NCI-H748 (cell line): ENCODE measurements at regions not wholly inside any gene's neighbourhood (a gene's known extent, or its start where the extent isn't known, plus 50 kb on each side); places are given as distances from the start of the nearest gene placed in this dataset.

Experiments used
- DNase-seq: peaks from one replicate; lab custom pipeline; 2025; ENCODE audit not compliant: unreplicated experiment; lab: John Stamatoyannopoulos, UW

GRCh38 chr2:60296219-60296955 is 257.1 kb downstream of the BCL11A start:
- no peak for DNase-seq

GRCh38 chr2:60295636-60295962 is 257.9 kb downstream of the BCL11A start:
- no peak for DNase-seq

GRCh38 chr2:60294901-60295635 is 258.4 kb downstream of the BCL11A start:
- DNase-seq: no peak

- DNase-seq: no peak
Measured at GRCh38 chr2:60292242-60292641, 261.2 kb downstream of the BCL11A start.

GRCh38 chr2:60290509-60290908 is 262.9 kb downstream of the BCL11A start:
- DNase-seq: no peak

- no peak for DNase-seq
Measured at GRCh38 chr2:60285626-60286316, 267.7 kb downstream of the BCL11A start.

- DNase-seq: no peak
Measured at GRCh38 chr2:60283626-60284025, 269.8 kb downstream of the BCL11A start.

- DNase-seq: no peak
Measured at GRCh38 chr2:60282886-60283285, 270.6 kb downstream of the BCL11A start.

- DNase-seq: no peak
Measured at GRCh38 chr2:60281730-60282129, 271.7 kb downstream of the BCL11A start.

- DNase-seq: no peak
Measured at GRCh38 chr2:60280238-60280637, 273.2 kb downstream of the BCL11A start.

- DNase-seq: no peak
Measured at GRCh38 chr2:60278906-60279305, 274.5 kb downstream of the BCL11A start.

GRCh38 chr2:60275958-60276357 is 277.5 kb downstream of the BCL11A start:
- DNase-seq: no peak

GRCh38 chr2:60273836-60274235 is 279.6 kb downstream of the BCL11A start:
- no peak for DNase-seq

- DNase-seq: no peak
Measured at GRCh38 chr2:60271713-60272112, 281.7 kb downstream of the BCL11A start.

- DNase-seq: no peak
Measured at GRCh38 chr2:60271131-60271530, 282.3 kb downstream of the BCL11A start.

GRCh38 chr2:60268661-60269060 is 284.8 kb downstream of the BCL11A start:
- no peak for DNase-seq

- DNase-seq: no peak
Measured at GRCh38 chr2:60268032-60268431, 285.4 kb downstream of the BCL11A start.

- DNase-seq: no peak
Measured at GRCh38 chr2:60267122-60267521, 286.3 kb downstream of the BCL11A start.

- DNase-seq: peak; percentile 68
Measured at GRCh38 chr2:60262178-60262577, 291.3 kb downstream of the BCL11A start.

GRCh38 chr2:60260639-60261296 is 292.7 kb downstream of the BCL11A start:
- no peak for DNase-seq

- DNase-seq: no peak
Measured at GRCh38 chr2:60259781-60260180, 293.7 kb downstream of the BCL11A start.
